ENCODE measurements at regions not wholly inside any gene's neighbourhood (a gene's known extent, or its start where the extent isn't known, plus 50 kb on each side); places are given as distances from the start of the nearest gene placed in this dataset.

- TF ChIP-seq ZBTB10 (tag by site-specific recombination; IDR thresholded peaks at IDR 0.05), result no peak
Measured at GRCh38 chr4:148926276-148927260, 484.4 kb upstream of the NR3C2 start (continued).

- H3K4me3 ChIP-seq (ENCODE audit: low read depth, low read length), result no peak overlapping the region
- ChIA-PET POLR2A (no interaction called here), CTCF (no interaction called here)
- no peaks in the 10 kb centered on the region for H3K36me3 ChIP-seq (ENCODE audit: control insufficient read depth in 2 of 2, insufficient read depth in 1 of 2, low read length in 2 of 2)
- no peaks in the 10 kb centered on the region for H3K9me3 ChIP-seq (ENCODE audit: control insufficient read depth, insufficient read depth, low read depth, low read length)
- TF ChIP-seq ZNF660 (tag by site-specific recombination; IDR thresholded peaks at IDR 0.05) (no peak), ZNF664 (tag by site-specific recombination; IDR thresholded peaks at IDR 0.05) (no peak), ZNF157 (tag by site-specific recombination; IDR thresholded peaks at IDR 0.05) (no peak), ZNF623 (tag by site-specific recombination; IDR thresholded peaks at IDR 0.05) (no peak), INSM2 (tag by site-specific recombination; IDR thresholded peaks at IDR 0.05) (no peak), ZNF324 (tag by site-specific recombination; IDR thresholded peaks at IDR 0.05) (no peak), ZNF629 (tag by site-specific recombination; IDR thresholded peaks at IDR 0.05) (no peak), ZBTB21 (tag by site-specific recombination; IDR thresholded peaks at IDR 0.05) (no peak), ZNF621 (tag by site-specific recombination; IDR thresholded peaks at IDR 0.05) (no peak), WT1 (tag by site-specific recombination; IDR thresholded peaks at IDR 0.05) (no peak), ZNF785 (tag by site-specific recombination; IDR thresholded peaks at IDR 0.05) (no peak), TRIM28 (IDR thresholded peaks at IDR 0.05; ENCODE audit: borderline replicate concordance, low read length) (no peak), ZNF704 (tag by site-specific recombination; IDR thresholded peaks at IDR 0.05) (no peak), TSHZ1 (tag by site-specific recombination; IDR thresholded peaks at IDR 0.05; ENCODE audit: borderline replicate concordance) (no peak), ZNF624 (tag by site-specific recombination; IDR thresholded peaks at IDR 0.05) (no peak), ZNF366 (tag by site-specific recombination; conservative IDR thresholded peaks at IDR 0.05) (no peak)
- H3K27ac ChIP-seq (ENCODE audit: extremely low read depth, low read depth, low read length), result no peak overlapping the region
- no peaks in the 10 kb centered on the region for H3K4me1 ChIP-seq (ENCODE audit: control insufficient read depth, insufficient read depth, low read length)
Measured at GRCh38 chr4:148923881-148924280, 481.7 kb upstream of the NR3C2 start.
